Tibial nerve (tissue), 3 donors: ENCODE measurements at regions not wholly inside any gene's neighbourhood (a gene's known extent, or its start where the extent isn't known, plus 50 kb on each side); places are given as distances from the start of the nearest gene placed in this dataset.

ENCODE experiments used
- CTCF ChIP-seq, 5 experiments: fragments of 200-600 bp in 3 of 5; fragments of 450-650 bp in 2 of 5; sonication (generic) in 3 of 5; IDR thresholded peaks; one replicate each; pipeline ENCODE4 v1.5.1; 2016 to 2019; ENCODE audit warnings: antibody characterized with exemption in 5 of 5, mild to moderate bottlenecking in 3 of 5, moderate library complexity in 2 of 5
- POLR2A ChIP-seq, 2 donors: fragments of 450-650 bp; IDR thresholded peaks; one replicate each; pipeline ENCODE4 v1.6.1; 2017; ENCODE audit warnings: antibody characterized with exemption in 2 of 2, mild to moderate bottlenecking in 2 of 2, moderate library complexity in 2 of 2

- TF ChIP-seq CTCF (IDR thresholded peaks at IDR 0.05), result no peak
- no peak for TF ChIP-seq POLR2A (IDR thresholded peaks at IDR 0.05)
Measured at GRCh38 chr15:98226149-98226548, 265.6 kb downstream of the ARRDC4 start.
